HepG2 (cell line): ENCODE measurements at regions not wholly inside any gene's neighbourhood (a gene's known extent, or its start where the extent isn't known, plus 50 kb on each side); places are given as distances from the start of the nearest gene placed in this dataset.

Experiments
- ARHGAP35 ChIP-seq: sonication (generic); formaldehyde crosslinking; IDR thresholded peaks from 2 replicates; pipeline ENCODE4 v1.9.0; 2022; ENCODE audit warnings: mild to moderate bottlenecking, inconsistent platforms, moderate library complexity, missing genetic modification reagents, borderline replicate concordance
- ARID5B ChIP-seq: IDR thresholded peaks from 2 replicates; pipeline ENCODE4 v1.4.0; 2020; ENCODE audit warnings: mild to moderate bottlenecking, missing genetic modification reagents
- KDM5A ChIP-seq: fragments of 200-600 bp; sonication (generic); IDR thresholded peaks from 2 replicates; pipeline ENCODE4 v1.7.0; 2018; ENCODE audit warnings: antibody characterized with exemption, mild to moderate bottlenecking, low read length, borderline replicate concordance
- KLF15 ChIP-seq: sonication (generic); formaldehyde crosslinking; IDR thresholded peaks from 2 replicates; pipeline ENCODE4 v1.8.1; 2023; ENCODE audit warnings: borderline replicate concordance, mild to moderate bottlenecking, inconsistent platforms, missing genetic modification reagents, mixed read lengths
- TRAFD1 ChIP-seq: sonication (generic); formaldehyde crosslinking; IDR thresholded peaks from 2 replicates; pipeline ENCODE4 v1.5.1; 2020; ENCODE audit warnings: missing genetic modification reagents, mild to moderate bottlenecking, borderline replicate concordance
- ZFY ChIP-seq: sonication (generic); formaldehyde crosslinking; IDR thresholded peaks from 2 replicates; pipeline ENCODE4 v1.4.0; 2020; ENCODE audit warnings: missing genetic modification reagents
- ZHX2 ChIP-seq, 2 experiments: sonication (generic) in 1 of 2; formaldehyde crosslinking in 1 of 2; IDR thresholded peaks; 2 replicates each; pipeline versions ENCODE4 v1.6.1 to v1.9.0; 2014 to 2022; ENCODE audit warnings: antibody characterized with exemption in 1 of 2, borderline replicate concordance in 1 of 2, inconsistent platforms in 1 of 2, low read depth in 1 of 2, missing genetic modification reagents in 1 of 2
- ZNF350 ChIP-seq: sonication (generic); formaldehyde crosslinking; IDR thresholded peaks from 2 replicates; pipeline ENCODE4 v1.4.0; 2020; ENCODE audit warnings: mild to moderate bottlenecking, low read depth, missing genetic modification reagents, borderline replicate concordance
- ZSCAN12 ChIP-seq: sonication (generic); formaldehyde crosslinking; IDR thresholded peaks from 2 replicates; pipeline ENCODE4 v1.9.0; 2021; ENCODE audit warnings: mild to moderate bottlenecking, missing genetic modification reagents
- TF ChIP-seq, protein P1 (sequence below): sonication (generic); formaldehyde crosslinking; IDR thresholded peaks from 2 replicates; pipeline ENCODE4 v1.4.0; 2020; ENCODE audit warnings: missing genetic modification reagents, mild to moderate bottlenecking, borderline replicate concordance
- TF ChIP-seq, protein P2 (sequence below): sonication (generic); formaldehyde crosslinking; IDR thresholded peaks from 2 replicates; pipeline ENCODE4 v1.4.0; 2020; ENCODE audit warnings: missing genetic modification reagents

- TF ChIP-seq, protein P1, sequence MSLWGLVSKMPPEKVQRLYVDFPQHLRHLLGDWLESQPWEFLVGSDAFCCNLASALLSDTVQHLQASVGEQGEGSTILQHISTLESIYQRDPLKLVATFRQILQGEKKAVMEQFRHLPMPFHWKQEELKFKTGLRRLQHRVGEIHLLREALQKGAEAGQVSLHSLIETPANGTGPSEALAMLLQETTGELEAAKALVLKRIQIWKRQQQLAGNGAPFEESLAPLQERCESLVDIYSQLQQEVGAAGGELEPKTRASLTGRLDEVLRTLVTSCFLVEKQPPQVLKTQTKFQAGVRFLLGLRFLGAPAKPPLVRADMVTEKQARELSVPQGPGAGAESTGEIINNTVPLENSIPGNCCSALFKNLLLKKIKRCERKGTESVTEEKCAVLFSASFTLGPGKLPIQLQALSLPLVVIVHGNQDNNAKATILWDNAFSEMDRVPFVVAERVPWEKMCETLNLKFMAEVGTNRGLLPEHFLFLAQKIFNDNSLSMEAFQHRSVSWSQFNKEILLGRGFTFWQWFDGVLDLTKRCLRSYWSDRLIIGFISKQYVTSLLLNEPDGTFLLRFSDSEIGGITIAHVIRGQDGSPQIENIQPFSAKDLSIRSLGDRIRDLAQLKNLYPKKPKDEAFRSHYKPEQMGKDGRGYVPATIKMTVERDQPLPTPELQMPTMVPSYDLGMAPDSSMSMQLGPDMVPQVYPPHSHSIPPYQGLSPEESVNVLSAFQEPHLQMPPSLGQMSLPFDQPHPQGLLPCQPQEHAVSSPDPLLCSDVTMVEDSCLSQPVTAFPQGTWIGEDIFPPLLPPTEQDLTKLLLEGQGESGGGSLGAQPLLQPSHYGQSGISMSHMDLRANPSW (CRISPR knock-in tag): no peak
- TF ChIP-seq ARHGAP35 (CRISPR knock-in tag): no peak
- no peak for TF ChIP-seq ZNF350
- no peak for TF ChIP-seq ARID5B
- no peak for TF ChIP-seq KLF15 (CRISPR knock-in tag)
- TF ChIP-seq TRAFD1 (CRISPR knock-in tag): no peak
- TF ChIP-seq, protein P2, sequence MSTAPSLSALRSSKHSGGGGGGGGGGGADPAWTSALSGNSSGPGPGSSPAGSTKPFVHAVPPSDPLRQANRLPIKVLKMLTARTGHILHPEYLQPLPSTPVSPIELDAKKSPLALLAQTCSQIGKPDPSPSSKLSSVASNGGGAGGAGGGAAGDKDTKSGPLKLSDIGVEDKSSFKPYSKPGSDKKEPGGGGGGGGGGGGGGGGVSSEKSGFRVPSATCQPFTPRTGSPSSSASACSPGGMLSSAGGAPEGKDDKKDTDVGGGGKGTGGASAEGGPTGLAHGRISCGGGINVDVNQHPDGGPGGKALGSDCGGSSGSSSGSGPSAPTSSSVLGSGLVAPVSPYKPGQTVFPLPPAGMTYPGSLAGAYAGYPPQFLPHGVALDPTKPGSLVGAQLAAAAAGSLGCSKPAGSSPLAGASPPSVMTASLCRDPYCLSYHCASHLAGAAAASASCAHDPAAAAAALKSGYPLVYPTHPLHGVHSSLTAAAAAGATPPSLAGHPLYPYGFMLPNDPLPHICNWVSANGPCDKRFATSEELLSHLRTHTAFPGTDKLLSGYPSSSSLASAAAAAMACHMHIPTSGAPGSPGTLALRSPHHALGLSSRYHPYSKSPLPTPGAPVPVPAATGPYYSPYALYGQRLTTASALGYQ (CRISPR knock-in tag): no peak
- TF ChIP-seq ZFY (CRISPR knock-in tag): no peak
- TF ChIP-seq KDM5A: no peak
- TF ChIP-seq ZSCAN12 (CRISPR knock-in tag): no peak
- TF ChIP-seq ZHX2 (IDR thresholded peaks at IDR 0.05; ENCODE audit: low read depth): no peak
- TF ChIP-seq ZHX2 (CRISPR knock-in tag; IDR thresholded peaks at IDR 0.05; ENCODE audit: borderline replicate concordance): no peak
These were observed 902.6 kb upstream of the MBL2 start (continued) for GRCh38 chr10:53675177-53675576.
